HG03064 (cell line): ENCODE measurements at regions not wholly inside any gene's neighbourhood (a gene's known extent, or its start where the extent isn't known, plus 50 kb on each side); places are given as distances from the start of the nearest gene placed in this dataset.

Experiments used
- ATAC-seq: cut with Tn5 transposase; IDR thresholded peaks from one replicate; pipeline ENCODE4 v1.9.1; 2021; ENCODE audit warnings: low read depth; ENCODE audit not compliant: unreplicated experiment

DNA sequence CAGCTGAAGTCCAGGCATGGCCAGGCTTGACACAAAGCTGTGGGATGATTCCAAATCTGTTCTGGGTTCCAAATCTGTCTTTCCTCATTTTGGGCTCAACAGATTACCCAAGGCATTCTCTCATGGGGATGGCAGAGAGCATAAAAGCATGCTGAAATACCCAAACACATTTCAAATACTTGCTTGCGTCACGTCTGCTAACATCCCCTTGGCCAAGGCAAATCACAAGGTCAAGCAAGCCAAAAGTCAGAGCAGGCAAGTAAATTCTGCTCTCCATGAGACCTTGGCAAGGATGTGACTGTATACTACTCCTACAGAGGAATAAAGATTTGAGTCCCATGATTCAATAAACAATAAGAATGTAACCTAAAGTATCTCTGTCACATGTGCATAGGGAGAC is 306.7 kb downstream of the EPB41L4A start:
- no peak for ATAC-seq

GRCh38 chr5:112109331-112110007 is 309.6 kb downstream of the EPB41L4A start:
- ATAC-seq, result no peak

DNA sequence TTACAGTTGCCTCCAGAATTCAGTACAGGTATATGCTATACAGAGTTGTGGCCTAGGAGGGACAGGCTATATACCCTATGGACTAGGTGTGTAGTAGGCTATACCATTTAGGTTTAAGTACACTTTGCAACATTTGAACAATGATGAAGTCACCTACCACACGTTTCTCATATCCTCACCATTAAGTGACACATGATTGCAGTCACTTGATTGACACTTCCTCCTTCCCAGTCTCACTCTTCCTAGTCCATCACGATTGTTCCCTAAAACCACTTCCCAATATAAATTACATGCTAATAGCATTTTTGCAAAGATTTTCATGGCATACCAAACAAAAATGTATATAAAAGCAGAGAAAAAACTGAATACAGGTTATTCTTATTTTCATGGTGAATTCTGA is 312.2 kb downstream of the EPB41L4A start:
- ATAC-seq, result no peak

GRCh38 chr5:112097768-112098167 is 321.3 kb downstream of the EPB41L4A start:
- ATAC-seq, result no peak

DNA sequence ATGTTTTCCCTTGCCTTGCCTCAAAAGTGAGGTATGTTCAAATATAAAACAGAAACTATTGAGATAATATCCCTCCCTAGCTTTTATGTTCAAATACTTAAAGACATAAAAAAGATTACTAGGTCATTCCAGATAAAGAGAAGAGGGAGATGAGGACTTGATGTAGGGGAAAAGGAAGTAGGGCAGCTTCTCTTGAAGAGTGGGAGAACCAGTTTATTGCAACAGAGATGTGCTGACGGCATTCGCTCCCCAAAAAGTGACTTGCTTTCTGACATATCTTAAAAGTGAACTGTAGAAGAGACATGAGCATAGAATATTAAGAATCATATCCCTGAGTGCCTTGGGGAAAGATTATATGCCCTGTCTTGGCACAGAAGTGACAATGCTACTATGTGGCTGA is 330.2 kb upstream of the NREP start:
- no peak for ATAC-seq

- ATAC-seq, result no peak
These were observed 329.7 kb upstream of the NREP start for GRCh38 chr5:112086740-112087139.

- no peak for ATAC-seq
These were observed 327.2 kb upstream of the NREP start for GRCh38 chr5:112084149-112084548.

GRCh38 chr5:112083623-112084022 is 326.6 kb upstream of the NREP start:
- ATAC-seq, result no peak

DNA sequence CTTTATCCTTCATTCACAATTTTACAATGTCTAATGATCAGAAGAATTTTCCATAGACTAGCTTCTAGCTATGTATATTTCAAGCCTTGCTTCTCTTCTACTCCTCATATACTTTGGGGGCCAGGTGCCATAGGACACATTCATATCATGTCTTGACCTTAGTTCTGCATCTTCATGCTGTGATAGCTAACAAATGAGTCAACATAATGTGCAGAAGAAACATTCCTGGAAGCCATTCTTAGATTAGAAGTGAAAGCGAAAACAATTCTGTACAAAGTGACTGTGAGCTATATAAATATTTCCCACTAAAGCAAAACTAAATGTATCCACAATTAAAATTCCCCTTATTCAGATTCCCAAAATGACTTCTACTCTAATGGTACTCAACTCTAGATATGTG is 320.2 kb upstream of the NREP start:
- ATAC-seq, result peak; percentile 71

GRCh38 chr5:112070022-112070421 is 313.0 kb upstream of the NREP start:
- no peak for ATAC-seq

DNA sequence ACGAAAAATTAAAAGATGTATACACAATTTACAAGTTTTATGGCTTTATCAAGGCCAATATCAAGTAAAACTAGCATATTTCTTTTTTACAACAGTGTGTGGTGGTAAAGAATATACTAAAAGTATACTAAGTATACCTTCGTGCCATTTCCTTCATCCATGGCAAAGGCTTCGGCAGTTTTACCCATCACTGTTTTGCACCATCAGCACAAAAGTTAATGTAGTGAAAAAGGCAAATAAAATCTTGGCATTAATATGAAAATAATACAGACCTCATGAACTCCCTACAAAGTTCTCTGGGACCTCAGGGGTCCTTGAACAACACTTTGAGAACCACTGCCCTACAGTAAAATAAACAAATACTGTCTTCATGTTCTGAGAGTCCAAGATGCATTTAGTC is 312.3 kb upstream of the NREP start:
- no peak for ATAC-seq

DNA sequence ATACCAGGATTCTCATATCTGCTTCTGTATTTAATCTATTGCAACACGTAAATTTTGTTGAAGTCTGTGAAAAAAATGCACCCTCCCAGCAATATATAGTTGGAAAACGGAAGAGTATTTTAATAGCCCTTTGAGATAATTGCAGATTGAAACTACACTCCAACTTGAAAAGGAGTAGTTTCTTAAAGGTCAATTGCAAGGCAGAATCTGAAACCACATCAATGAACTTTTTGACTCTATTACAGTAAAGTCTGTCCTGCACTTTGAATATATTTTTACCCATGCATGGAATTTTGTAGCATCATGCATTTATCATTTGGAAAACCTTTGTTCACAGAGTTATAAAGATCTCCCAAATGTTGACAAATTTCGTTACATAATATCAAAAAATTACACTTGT is 311.6 kb upstream of the NREP start:
- ATAC-seq, result no peak

DNA sequence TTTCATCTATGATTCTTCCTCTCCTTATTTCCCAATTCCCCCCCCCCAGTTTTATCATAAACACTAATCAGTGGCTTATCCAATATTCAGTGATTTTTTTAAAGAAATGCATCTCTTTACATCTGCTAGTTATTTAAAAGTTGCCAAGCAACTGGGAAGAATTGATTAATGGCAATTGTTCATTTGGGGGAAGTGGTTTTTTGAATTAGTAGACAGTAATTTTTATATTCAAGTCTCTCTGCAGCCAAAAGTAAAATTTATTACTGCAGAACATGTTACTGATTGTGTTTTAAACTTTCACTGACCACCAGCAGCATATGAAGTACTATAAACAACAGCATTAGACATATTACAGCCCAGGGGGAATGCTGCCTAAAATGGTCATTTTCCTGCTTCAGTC is 308.8 kb upstream of the NREP start:
- no peak for ATAC-seq

DNA sequence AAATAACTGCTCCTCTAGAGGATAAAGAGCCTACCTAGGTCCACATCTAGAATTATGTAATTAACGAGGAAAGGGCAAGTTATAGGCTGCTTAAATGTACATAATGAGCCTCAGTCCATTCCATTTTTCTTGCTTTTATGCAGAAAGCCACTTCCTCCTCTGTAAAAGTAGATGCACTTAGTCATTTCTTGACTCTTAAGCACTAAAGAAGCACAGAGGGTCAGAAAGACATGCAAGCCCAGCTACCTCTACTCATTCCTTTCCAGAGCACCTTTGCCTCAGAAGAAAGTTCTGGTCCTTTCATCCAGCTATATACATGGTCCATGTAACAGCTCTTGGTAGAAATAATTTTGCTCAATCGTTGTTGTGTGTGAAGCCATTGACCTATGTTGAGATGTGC is 308.0 kb upstream of the NREP start:
- no peak for ATAC-seq

GRCh38 chr5:112064271-112064701 is 307.3 kb upstream of the NREP start:
- no peak for ATAC-seq

DNA sequence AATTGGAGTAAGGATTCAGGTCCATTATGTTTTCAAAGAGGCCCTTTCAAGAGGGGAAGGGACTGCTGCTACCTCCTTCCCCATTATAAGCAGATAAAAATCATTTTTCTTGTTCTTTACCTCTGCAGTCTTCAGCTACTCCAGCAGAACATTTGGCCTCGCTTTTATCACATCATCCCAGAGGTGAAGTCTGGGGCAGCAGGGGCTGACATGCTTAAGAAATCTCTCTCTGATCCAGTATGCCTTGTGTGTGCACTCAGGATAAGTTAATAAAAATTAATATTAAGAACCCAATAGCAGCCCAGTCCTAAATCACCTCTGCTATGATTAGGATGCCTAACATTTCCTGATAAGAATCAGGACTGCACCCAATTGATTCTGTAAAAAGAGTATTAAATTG is 306.9 kb upstream of the NREP start:
- ATAC-seq, result no peak

DNA sequence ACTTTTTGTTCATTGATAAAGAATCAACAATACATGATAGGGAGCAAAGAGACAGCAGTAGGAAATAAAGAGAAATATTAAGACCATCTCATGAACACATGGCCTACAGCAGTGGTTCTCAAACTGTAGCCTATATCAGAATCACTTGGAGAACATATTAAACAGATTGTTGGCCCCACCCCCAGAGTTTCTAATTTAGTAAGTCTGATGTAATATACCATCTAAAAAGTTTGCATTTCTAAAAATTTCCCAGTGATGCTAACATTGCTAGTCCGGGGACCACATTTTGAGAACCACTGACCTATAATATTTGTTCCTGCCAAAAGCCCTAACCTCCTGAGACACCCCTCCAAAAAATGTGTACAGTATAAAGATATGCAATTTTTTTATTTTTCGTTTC is 306.2 kb upstream of the NREP start:
- no peak for ATAC-seq

- ATAC-seq, result no peak
These were observed 305.2 kb upstream of the NREP start for GRCh38 chr5:112062181-112062580.

DNA sequence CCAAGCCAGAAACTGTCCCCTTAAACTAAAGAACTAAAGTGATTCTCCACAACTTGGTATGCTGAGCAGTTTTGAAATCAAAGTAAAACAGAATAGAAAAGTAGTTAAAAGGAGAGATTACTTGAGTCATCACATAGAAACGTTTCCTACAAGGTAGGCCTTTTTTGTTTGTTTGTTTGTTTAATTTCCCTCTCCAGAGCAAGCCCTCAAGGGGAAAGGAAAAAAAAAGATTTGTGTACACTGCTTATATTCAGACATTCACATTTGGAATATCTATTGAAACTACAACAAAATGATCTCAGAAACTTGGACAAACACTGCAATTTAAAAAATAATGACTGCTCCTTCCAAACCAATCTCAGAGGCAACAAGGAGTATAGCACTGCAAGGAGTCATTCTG is 304.7 kb upstream of the NREP start:
- no peak for ATAC-seq

GRCh38 chr5:112059579-112060135 is 302.7 kb upstream of the NREP start:
- no peak for ATAC-seq

DNA sequence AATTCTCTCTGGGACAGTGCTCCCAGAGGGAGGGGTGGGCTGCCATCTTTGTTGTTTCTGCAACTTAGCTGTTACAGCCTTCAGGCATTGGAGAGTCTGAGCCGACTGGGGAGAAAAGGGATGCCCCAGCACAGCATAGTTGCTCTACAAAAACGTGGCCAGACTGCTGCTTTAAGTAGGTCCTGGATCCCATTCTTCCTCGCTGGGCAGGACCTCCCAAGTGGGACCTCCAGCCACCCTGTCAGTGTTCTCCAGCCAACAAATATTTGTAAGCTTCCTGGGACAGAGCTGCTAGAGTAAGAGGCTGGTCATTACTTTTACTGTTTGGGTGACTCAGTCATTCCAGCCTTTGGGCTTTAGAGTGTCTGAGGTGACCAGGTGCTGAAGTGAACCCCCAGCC is 292.7 kb upstream of the NREP start:
- ATAC-seq, result no peak

DNA sequence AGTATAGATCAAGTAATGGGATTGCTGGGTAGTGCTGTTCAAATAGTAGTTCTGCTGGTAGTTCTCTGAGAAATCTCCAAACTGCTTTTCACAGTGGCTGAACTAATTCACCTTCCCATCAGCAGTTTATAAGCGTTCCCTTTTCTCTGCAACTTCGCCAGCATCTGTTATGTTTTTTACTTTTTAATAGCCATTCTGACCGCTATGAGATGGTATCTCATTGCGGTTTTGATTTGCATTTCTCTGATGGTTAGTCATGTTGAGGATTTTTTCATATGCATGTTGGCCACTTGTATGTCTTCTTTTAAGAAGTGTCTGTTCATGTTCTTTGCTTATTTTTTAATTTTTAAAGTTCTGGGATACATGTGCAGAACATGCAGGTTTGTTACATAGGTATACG is 279.2 kb upstream of the NREP start:
- ATAC-seq, result no peak
